GM04504 (cell line): ENCODE measurements at regions not wholly inside any gene's neighbourhood (a gene's known extent, or its start where the extent isn't known, plus 50 kb on each side); places are given as distances from the start of the nearest gene placed in this dataset.

Experiments used
- DNase-seq: peaks from one replicate; pipeline ENCODE4 v3.0.0-alpha.2; 2012; ENCODE audit warnings: low read depth

GRCh38 chr5:141778206-141778605, 96.2 kb upstream of the ARAP3 start:
- peak; percentile 26 for DNase-seq

DNA sequence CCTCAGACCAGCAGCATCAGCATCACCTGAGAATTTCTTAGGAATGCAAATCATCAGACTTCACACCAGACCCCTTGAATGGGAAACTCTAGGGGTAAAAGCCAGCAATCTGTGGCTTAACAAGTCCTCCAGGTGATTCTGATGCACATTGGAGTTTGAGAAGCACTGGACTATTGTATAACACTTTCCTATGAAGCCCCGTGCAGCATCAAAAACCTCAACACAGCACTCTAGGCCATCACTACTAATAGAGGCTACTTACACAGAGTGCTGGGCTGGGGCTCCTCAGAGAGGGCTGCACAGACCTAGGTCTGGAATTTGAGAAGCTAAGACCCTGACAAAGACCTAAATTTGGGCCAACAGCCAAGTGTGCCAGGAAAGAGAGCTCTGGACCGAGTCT, 95.7 kb upstream of the ARAP3 start:
- DNase-seq = no peak

- no peak for DNase-seq
Observed at GRCh38 chr5:141777130-141777529, 95.1 kb upstream of the ARAP3 start.

GRCh38 chr5:141773779-141774562, 91.9 kb upstream of the ARAP3 start:
- no peak for DNase-seq

DNA sequence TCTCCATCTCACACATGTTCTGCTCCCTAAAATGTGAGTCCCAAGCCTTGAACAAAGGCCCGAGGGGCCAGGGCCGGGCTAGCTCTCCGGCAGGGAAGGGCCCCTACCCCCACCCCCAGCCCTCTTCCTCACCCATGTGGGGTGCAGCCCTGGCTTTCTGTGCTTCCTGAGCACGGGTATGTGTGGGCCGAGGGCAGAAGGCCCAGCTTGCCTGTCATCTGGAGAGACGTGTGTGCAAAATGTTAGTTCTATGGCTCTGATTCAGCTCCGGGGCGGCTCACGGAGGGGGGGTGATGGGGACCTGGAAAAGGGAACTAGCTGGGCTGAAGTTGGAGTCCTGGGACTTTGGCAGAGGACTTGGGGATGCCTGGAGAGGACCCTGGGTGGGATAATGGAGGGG, 90.3 kb upstream of the ARAP3 start:
- no peak for DNase-seq

DNA sequence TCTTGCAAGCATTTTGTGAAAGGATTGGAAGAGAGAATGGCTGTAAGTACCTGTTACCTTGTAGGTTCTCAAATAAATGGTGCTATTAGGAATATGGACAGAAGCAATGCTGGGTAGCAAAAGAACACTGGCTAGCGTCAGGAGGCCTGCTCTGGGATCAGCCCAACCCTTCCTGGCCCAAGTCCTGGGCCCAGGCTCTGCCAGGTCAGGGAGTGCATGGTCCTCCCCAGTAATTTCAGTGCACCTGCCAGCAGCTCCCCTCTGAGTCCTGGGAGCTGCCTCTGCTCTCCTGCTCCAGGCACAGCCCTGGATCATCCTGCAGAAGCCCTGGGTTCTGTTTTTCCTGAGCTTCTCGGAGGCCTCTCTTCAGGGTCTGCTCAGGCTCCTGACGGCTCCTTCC, 89.5 kb upstream of the ARAP3 start:
- no peak for DNase-seq

DNA sequence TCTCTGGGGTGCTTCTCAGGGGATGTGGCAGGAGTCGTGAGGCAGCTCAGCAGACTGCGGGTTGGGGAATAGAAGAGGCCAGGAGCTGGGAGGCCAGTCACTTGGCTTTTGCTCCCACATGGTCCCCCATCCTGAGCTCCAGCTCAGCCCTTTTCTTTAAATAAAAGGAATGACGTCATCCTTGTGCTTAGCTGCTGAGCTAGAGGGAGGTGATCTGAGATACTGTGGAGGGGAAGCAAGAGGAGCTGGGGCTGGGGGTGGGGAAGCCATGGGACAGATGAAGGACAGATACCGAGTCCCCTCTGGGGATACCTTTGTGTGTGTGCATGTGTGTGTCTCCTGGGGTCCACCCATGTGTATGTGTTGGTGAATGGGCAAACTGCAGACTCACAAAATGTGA, 89.0 kb upstream of the ARAP3 start:
- no peak for DNase-seq

GRCh38 chr5:141769671-141770070, 87.6 kb upstream of the ARAP3 start:
- DNase-seq = no peak

DNA sequence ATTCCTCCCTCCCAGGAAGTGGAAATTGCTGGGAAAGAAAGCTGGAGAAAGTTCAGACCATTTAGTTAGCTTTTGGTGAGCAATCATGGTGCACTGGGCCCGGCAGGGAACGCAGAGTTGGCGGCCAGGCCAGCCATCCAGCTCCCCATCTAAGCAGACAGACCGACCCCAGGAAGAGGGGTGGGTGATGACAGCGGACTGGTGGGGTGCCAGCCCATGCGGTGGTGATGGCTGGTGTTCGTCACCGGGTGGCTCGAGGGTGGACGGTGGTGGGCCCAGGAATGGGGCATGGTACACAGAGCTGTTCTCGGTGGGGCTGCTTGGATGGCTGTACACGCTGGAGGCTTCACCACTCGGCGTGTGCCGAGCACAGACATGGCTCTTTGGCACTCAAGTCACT, 85.6 kb upstream of the ARAP3 start:
- no peak for DNase-seq

- no peak for DNase-seq
Observed at GRCh38 chr5:141765896-141766551, 84.0 kb upstream of the ARAP3 start.

GRCh38 chr5:141763541-141763940, 81.5 kb upstream of the ARAP3 start:
- no peak for DNase-seq

GRCh38 chr5:141762790-141763368, 80.8 kb upstream of the ARAP3 start:
- no peak for DNase-seq

DNA sequence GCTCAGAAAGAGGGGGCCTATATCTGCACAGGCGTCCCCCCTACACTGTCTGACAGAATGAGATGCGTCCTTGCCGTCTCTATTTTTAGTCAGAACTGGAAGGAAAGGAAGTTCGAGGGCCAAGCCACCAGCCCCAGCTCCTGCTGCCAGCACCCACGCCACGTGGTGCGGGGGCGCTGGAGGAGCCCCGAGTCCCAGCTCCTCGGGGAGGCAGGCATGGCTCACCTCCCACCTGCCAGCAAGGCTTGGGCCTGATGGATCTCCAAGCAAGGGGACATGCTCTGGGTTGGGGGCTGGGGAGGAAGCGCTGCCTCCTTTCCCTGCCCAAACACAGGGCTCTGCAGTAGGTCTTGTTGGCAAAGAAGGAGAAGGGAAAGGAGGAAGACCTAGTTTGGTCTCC, 80.3 kb upstream of the ARAP3 start:
- no peak for DNase-seq

DNA sequence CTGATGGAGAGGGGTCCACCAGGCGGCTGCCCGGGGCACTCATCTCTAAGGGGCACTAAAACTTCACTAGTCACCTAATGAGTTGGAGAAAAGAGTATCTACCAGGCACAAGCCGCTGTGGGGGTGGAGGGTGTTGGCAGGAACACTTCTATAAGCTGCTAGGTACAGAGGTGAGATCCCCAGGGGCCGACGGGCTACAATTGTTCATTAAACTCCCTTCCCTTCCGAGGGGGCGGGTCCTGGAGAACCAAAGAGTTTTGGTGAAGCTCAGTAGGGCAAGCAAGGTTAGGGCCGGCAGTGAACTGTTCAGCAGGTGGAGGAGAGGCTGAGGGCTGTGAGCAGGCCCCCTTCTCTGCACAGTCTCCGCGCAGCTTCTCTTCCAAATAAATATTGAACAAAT, 78.7 kb upstream of the ARAP3 start:
- DNase-seq = no peak

GRCh38 chr5:141760193-141760592, 78.2 kb upstream of the ARAP3 start:
- no peak for DNase-seq

DNA sequence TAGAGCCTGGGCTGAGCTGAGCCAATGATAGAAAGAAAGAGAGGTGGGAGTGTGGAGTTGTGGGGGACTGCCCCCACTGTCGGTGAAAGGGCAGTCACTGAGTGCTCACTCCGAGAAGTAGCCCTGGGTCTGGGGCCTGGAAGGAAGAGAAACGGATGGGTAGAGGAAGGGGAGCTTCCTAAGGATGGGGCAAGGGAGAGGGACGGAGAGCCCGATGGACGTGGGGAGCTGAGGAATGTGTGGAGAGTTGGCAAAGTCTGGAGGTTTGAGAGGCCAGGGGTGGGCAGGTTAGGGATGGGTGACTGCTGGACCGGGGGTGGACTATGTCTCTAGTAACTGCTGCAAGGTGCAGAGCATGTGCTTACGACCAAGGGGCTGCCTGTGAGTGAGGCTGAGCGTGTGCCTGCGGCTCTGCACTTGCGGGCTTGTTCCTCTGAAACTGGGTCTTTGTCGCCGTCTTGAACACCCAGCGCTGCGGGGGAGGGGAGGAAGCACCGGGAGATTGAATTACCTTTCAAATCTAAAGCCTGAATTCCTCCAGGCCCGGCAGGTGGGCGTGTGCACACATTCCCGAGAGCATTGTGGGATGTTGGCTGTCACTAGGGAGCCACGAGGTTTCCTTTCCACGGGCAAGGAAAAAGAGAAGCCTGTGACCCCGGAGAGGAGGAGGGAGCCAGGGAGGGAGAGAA, 76.4 kb upstream of the ARAP3 start:
- DNase-seq = no peak

- peak; percentile 10 for DNase-seq
Observed at GRCh38 chr5:141757402-141757801, 75.4 kb upstream of the ARAP3 start.

DNA sequence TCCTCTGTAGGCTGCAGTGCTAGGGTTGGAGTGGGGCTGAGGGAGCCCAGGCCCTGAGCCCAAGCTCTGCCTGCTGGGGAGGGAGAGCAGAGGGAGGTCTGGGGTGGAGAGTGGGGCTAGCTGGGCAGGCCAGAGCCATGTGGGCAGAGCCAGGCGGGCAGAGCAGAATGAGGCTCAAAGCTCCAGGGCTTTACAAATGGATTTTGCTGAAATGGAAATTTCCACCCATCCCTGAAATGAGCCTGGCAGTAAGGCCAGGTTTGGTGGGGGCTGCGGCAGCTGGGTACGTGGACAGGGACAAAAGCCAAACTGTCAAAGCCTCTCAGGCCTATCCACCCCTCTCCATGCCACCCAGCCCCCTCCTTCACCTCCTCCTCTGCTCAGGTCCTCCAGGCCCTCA, 74.2 kb upstream of the ARAP3 start:
- no peak for DNase-seq

DNA sequence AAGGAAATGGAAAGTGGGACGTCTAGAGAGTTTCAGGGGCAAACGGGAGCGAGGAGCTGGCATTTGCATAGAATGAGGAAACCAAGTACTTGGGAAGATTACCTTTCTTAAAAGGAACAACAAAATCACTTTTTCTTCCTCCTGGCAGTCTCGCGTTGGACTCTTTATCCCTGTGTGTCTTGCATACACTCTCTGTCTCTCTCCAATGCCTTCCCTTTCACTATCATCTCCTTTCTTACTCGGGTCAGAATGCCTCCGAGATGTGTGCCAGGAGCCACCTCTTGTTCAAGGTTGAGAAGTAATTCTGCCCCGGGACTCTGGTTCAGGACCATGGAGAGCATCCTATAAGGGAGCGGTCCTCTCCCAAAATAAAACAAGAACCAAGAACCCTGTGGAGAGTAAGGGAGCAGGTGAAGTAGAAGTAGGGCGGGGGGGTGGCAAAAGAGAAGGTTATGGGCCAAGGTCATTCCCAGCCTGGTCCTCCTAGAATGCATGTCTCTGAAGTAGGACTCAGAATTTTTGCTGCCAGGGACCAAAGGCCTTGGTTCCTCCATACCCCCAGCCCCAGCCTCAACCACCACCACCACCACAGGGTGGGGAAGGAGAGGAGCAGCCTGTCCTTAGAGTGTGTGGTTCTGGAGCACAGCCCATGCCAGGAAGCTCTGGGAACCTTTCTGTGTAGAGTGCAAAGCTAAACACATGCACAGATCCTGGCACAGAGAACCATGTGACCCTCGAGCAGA, 72.1 kb upstream of the ARAP3 start:
- peak; percentile 9 for DNase-seq

DNA sequence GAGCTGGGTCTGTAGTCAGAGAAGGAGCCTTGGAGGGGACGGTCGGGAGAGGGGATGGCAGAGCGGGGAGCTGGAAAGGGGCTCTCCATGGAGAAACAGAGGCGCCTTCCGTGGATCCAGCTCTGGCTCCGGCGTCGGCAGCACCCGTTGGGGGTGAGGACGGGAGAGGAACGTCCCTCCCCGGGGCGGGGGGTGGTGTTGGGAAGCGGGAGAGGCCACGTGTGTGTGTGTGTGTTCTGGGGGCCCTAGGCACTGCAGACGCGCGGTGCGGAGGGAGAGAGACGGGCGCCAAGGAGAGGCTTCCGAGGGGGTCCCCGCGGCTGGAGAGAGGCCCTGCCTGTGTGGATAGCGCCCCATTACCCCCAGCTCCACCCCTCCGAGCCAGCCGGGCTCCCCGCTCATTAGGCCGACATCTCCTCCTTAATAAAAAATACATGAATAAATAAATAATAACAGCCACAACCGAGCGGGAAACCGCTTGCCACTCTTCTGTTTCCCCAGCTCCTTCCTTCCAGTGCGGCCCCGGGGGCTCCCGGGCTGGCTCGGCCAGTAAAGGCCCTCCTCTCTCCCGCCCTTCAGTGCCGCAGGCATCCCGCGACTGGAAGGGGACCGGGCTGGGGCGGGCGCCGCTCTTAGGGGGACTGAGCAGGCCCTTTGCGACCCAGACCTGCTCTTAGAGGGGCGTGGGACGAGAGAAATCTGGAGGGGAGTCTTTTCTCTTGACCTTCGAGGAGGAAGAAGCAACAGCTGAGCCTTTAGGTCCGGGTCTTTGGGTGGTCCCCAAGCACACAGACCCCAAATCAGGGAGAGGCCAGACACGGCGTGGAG, 71.3 kb upstream of the ARAP3 start:
- no peak for DNase-seq
